ENCODE measurements at regions not wholly inside any gene's neighbourhood (a gene's known extent, or its start where the extent isn't known, plus 50 kb on each side); places are given as distances from the start of the nearest gene placed in this dataset.

- H3K4me1 Mint-ChIP-seq (ENCODE audit: unreplicated experiment): no peaks in the 10 kb centered on the region
- TF ChIP-seq CTCF (conservative IDR thresholded peaks at IDR 0.05): no peak
- no peaks in the 10 kb centered on the region for H3K36me3 Mint-ChIP-seq
- no peaks in the 10 kb centered on the region for H3K9me3 Mint-ChIP-seq
- no peak for DNase-seq (ENCODE audit: extremely low spot score, unreplicated experiment)
- H3K27ac Mint-ChIP-seq: no peak overlapping the region
- no peak overlapping the region for H3K4me3 Mint-ChIP-seq
- peaks cover 16% of the 10 kb centered on the region for H3K27me3 Mint-ChIP-seq
Measured at GRCh38 chr15:61426466-61426865, 197.4 kb upstream of the RORA start.

- Mint-ChIP-seq H3K4me1 (ENCODE audit: unreplicated experiment) (no peaks in the 10 kb centered on the region), H3K27ac (no peak overlapping the region), H3K27me3 (peaks cover 16% of the 10 kb centered on the region), H3K36me3 (no peaks in the 10 kb centered on the region), H3K4me3 (no peak overlapping the region), H3K9me3 (no peaks in the 10 kb centered on the region)
- TF ChIP-seq CTCF (conservative IDR thresholded peaks at IDR 0.05): no peak
- DNase-seq (ENCODE audit: extremely low spot score, unreplicated experiment): no peak
Measured at GRCh38 chr15:61425934-61426333, 196.8 kb upstream of the RORA start.

GRCh38 chr15:61422773-61423172 is 193.7 kb upstream of the RORA start:
- no peaks in the 10 kb centered on the region for H3K36me3 Mint-ChIP-seq
- DNase-seq (ENCODE audit: extremely low spot score, unreplicated experiment): no peak
- H3K27me3 Mint-ChIP-seq: peaks cover 18% of the 10 kb centered on the region
- TF ChIP-seq CTCF (conservative IDR thresholded peaks at IDR 0.05): no peak
- no peak overlapping the region for H3K4me3 Mint-ChIP-seq
- H3K4me1 Mint-ChIP-seq (ENCODE audit: unreplicated experiment): no peaks in the 10 kb centered on the region
- no peaks in the 10 kb centered on the region for H3K9me3 Mint-ChIP-seq
- no peak overlapping the region for H3K27ac Mint-ChIP-seq

DNA sequence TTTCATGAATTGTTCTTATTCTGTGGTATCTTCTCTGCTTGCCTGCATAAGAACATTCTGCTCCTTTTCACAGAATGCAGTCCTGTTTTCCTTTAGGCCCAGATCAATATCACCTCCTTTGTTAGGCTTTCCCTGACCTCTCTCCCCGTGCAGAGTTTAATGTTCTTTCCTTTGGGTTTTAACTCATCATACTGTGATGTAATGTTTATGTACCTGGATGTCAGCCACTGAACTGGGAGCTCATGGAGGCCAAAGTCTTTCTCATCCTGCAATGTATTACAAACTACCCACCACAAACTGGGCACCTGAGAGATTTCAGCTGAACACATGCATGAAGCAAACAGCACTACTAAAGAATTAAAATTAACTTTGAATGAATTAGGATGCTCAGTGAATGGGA is 192.8 kb upstream of the RORA start:
- H3K27ac Mint-ChIP-seq: no peak overlapping the region
- DNase-seq (ENCODE audit: extremely low spot score, unreplicated experiment): no peak
- no peaks in the 10 kb centered on the region for H3K36me3 Mint-ChIP-seq
- H3K9me3 Mint-ChIP-seq: no peaks in the 10 kb centered on the region
- peaks cover 22% of the 10 kb centered on the region for H3K27me3 Mint-ChIP-seq
- no peaks in the 10 kb centered on the region for H3K4me1 Mint-ChIP-seq (ENCODE audit: unreplicated experiment)
- no peak overlapping the region for H3K4me3 Mint-ChIP-seq
- TF ChIP-seq CTCF (conservative IDR thresholded peaks at IDR 0.05): no peak

DNA sequence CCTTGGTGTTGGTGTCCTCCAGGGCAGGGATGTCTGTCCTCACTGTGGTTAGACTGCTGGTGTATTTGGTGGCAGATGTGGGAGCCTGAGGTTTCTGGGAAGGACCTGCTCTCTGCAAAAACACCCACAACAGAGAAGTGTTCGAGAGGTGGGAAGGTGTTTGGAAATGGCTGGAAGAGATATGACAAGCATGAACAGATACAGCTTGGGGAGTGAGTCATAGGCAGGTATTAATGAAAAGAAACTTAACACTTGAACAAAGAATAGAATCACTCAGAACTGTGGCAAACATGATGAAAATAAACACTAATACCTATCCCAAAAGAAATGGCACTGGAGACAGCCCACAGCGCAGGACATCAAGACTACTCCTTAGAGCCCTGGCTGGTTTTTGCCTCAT is 192.4 kb upstream of the RORA start:
- H3K27me3 Mint-ChIP-seq: peaks cover 19% of the 10 kb centered on the region
- no peaks in the 10 kb centered on the region for H3K9me3 Mint-ChIP-seq

More for the DNA sequence above, 192.4 kb upstream of the RORA start:
- Mint-ChIP-seq H3K4me3 (no peak overlapping the region), H3K36me3 (no peaks in the 10 kb centered on the region), H3K4me1 (ENCODE audit: unreplicated experiment) (no peaks in the 10 kb centered on the region), H3K27ac (no peak overlapping the region)
- DNase-seq (ENCODE audit: extremely low spot score, unreplicated experiment): no peak
- no peak for TF ChIP-seq CTCF (conservative IDR thresholded peaks at IDR 0.05)
